ENCODE measurements at regions not wholly inside any gene's neighbourhood (a gene's known extent, or its start where the extent isn't known, plus 50 kb on each side); places are given as distances from the start of the nearest gene placed in this dataset.

DNA sequence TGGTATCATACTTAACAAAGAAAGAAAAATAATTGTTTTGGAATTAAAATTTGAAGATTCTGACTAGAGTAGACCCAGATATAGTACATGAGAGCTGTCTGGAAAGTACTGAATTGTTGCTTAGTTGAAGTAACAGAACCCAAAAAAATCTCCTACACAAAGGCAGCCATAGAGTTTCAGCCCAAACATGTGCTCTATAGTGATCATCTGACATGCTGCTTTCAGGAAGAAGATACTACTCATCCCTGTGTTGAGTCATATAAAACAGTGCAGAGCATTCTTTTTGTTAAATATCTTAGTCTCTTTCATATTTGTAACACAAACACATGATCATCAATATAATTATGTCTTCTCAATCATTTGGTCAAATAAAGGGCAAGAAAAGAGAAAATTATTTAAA is 84.8 kb upstream of the PTPRM start:
- no peak for DNase-seq (ENCODE audit: low spot score)

GRCh38 chr18:7485616-7486015 is 81.5 kb upstream of the PTPRM start:
- no peak for DNase-seq (ENCODE audit: low spot score)

DNA sequence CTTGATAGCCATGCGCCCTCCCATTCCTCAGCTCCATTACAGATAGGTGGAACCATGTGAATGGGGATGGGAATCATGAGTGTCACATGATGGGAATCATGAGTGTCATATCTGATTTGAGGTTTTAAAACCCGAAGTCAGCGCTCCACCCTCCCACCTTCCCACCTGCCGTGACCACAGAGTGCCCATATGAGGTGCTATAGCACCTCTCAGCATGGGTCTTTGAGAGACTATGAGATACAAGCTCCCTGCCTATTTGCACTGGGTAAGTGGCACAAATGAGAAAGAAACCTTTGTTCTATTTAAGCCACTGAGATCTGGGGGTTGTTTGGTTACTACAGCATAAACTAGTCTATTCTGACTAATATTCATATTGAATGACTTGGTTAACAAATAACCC is 78.5 kb upstream of the PTPRM start:
- no peak for DNase-seq (ENCODE audit: low spot score)

GRCh38 chr18:7490104-7490503 is 77.0 kb upstream of the PTPRM start:
- DNase-seq (ENCODE audit: low spot score) = no peak

DNA sequence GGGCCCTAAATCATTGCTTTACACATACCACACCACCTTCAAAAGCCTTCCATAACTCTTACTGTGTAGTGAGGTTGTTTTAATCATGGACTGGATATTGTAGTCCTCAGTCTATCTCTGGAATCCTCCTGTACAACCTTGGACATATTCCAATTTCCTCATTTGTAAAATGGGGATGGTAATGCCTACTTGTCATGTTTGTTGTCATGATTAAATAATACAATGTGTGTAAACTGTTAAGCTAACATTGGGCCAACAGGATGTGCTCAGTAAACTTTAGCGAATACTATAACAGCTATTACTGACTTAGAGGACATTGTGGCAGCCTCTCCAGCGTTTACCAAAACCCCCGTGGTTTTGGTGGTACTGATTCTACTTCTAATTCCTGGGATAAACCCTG is 74.7 kb upstream of the PTPRM start:
- no peak for DNase-seq (ENCODE audit: low spot score)

DNA sequence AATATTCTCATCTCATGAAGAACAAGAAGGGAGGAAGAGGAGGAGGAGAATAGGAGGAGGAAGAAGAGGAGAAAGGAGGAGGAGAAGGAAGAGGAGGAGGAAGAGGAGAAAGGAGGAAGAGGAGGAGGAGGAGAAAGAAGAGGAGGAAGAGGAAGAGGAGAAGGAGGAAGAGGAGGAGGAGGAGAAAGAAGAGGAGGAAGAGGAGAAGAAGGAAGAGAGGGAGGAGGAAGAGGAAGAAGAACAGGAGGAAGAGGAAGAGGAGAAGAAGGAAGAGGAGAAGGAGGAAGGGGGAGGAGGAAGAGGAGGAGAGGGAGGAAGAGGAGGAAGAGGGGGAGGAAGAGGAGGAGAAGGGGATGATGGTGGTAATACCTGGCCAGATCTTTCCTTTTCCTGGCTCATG is 70.0 kb upstream of the PTPRM start:
- no peak for DNase-seq (ENCODE audit: low spot score)

DNA sequence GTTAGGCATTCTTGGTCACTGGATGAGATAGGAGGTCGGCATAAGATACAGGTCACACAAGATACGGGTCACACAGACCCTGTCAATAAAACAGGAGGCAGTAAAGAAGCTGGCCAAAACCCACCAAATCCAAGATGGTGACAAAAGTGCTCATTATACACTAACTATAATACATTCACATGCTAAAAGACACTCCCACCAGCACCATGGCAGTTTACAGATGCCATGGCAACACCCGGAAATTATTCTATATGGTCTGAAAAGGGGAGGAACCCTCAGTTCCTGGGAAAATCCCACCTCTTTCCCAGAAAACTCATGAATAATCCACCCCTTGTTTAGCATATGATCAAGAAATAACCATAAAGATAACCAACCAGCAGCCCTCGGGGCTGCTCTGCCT is 56.0 kb upstream of the PTPRM start:
- no peak for DNase-seq (ENCODE audit: low spot score)

- no peak for DNase-seq (ENCODE audit: low spot score)
Measured at GRCh38 chr18:7512348-7512747, 54.8 kb upstream of the PTPRM start.

DNA sequence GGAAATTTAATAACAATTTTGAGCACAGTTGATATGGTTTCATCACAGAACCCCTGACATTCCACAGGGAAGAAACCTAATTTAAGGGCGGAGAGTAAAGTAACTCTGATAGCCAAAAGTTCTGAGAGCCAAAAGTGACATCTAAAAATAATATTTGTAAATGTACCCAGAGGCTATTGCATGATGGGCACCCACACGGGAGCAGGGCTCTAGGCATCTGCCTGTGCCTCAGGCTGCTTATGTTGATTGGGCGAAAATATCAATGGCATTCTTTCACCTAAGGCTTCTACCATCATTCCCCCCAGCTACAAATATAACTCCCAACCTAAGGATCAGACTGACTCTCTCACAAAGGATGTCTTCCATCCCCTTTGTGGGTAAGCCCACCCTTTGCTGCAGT is 54.1 kb upstream of the PTPRM start:
- no peak for DNase-seq (ENCODE audit: low spot score)

DNA sequence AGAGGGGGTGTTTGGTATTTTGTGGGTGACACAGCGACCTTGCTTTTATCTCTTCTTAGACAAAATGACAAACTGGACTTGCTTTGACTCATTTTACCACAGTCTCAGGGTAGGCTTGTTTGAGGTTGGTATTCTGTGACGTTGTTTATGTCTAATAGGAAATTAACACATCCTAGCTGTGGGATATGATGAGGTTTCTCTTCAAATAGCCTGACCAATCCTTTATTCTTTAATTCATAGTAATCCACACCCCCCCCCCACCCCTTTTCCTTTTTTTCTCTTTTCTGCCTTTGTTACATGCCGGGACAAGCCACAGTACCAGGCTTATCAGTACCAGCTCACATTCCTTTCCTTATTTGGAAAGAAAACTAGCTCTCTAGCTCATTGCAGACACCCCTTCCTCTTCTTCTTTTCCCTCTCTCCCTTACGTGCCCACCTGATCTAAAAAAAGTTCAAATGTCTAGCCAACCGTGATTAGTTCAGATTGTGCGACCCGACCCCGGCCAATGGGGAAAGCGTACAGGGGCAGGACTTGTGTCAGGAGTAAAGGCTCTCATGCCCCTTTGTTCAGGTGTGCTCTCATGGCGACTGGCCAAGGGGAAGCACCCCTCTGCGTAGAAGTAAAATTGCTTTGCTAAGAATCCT is 52.2 kb upstream of the PTPRM start:
- DNase-seq (ENCODE audit: low spot score) = no peak

- no peak for DNase-seq (ENCODE audit: low spot score)
Measured at GRCh38 chr18:7516266-7517117, 50.6 kb upstream of the PTPRM start.
